Inflammatory macrophage treated with lipopolysaccharide for 4 hours (primary cell): ENCODE measurements at regions not wholly inside any gene's neighbourhood (a gene's known extent, or its start where the extent isn't known, plus 50 kb on each side); places are given as distances from the start of the nearest gene placed in this dataset.

Source experiments
- DNase-seq: peaks from one replicate; pipeline ENCODE4 v3.0.0-alpha.2; 2020

GRCh38 chr7:26071622-26072456 lies 80.2 kb upstream of the NFE2L3 start:
- DNase-seq, result no peak

GRCh38 chr7:26073041-26073440 lies 79.0 kb upstream of the NFE2L3 start:
- no peak for DNase-seq

GRCh38 chr7:26074919-26075318 lies 77.1 kb upstream of the NFE2L3 start:
- no peak for DNase-seq

- DNase-seq, result no peak
Observed at GRCh38 chr7:26076691-26077090, 75.3 kb upstream of the NFE2L3 start.

- peak; percentile 58 for DNase-seq
Observed at GRCh38 chr7:26078437-26079336, 73.3 kb upstream of the NFE2L3 start.

- DNase-seq, result no peak
Observed at GRCh38 chr7:26081638-26082037, 70.4 kb upstream of the NFE2L3 start.

GRCh38 chr7:26083113-26083512 lies 68.9 kb upstream of the NFE2L3 start:
- DNase-seq, result no peak

- DNase-seq, result no peak
Observed at GRCh38 chr7:26084418-26084817, 67.6 kb upstream of the NFE2L3 start.

GRCh38 chr7:26085771-26086170 lies 66.2 kb upstream of the NFE2L3 start:
- DNase-seq, result no peak

- no peak for DNase-seq
Observed at GRCh38 chr7:26087321-26088091, 64.5 kb upstream of the NFE2L3 start.

- peak; percentile 80 for DNase-seq
Observed at GRCh38 chr7:26089469-26089868, 62.5 kb upstream of the NFE2L3 start.

GRCh38 chr7:26090927-26091519 lies 61.0 kb upstream of the NFE2L3 start:
- DNase-seq, result peak; percentile 67

- no peak for DNase-seq
Observed at GRCh38 chr7:26091933-26092332, 60.1 kb upstream of the NFE2L3 start.

- DNase-seq, result no peak
Observed at GRCh38 chr7:26093023-26093422, 59.0 kb upstream of the NFE2L3 start.

- no peak for DNase-seq
Observed at GRCh38 chr7:26096136-26096535, 55.9 kb upstream of the NFE2L3 start.

- DNase-seq, result no peak
Observed at GRCh38 chr7:26097837-26098668, 53.9 kb upstream of the NFE2L3 start.

- peak; percentile 64 for DNase-seq
Observed at GRCh38 chr7:26099236-26099635, 52.8 kb upstream of the NFE2L3 start.

- peak; percentile 89 for DNase-seq
Observed at GRCh38 chr7:26100406-26101339, 51.3 kb upstream of the NFE2L3 start.

- peak; percentile 65 for DNase-seq
Observed at GRCh38 chr7:26101361-26102151, 50.4 kb upstream of the NFE2L3 start.

- DNase-seq, result no peak
Observed at GRCh38 chr7:26102176-26102575, 49.8 kb upstream of the NFE2L3 start.
